ENCODE measurements at regions not wholly inside any gene's neighbourhood (a gene's known extent, or its start where the extent isn't known, plus 50 kb on each side); places are given as distances from the start of the nearest gene placed in this dataset.

- Mint-ChIP-seq H3K9me3 (ENCODE audit: low read depth) (no peaks in the 10 kb centered on the region), H3K4me1 (peaks cover 11% of the 10 kb centered on the region), H3K27ac (no peak overlapping the region), H3K36me3 (no peaks in the 10 kb centered on the region), H3K27me3 (peaks cover 5% of the 10 kb centered on the region), H3K4me3 (no peak overlapping the region)
- CTCF ChIA-PET = no interaction called here
- ATAC-seq = no peak
- peak; percentile 25 for DNase-seq
Measured at GRCh38 chr11:10627816-10628215, 59.4 kb upstream of the LYVE1 start.

- peak; percentile 22 for DNase-seq
- no peak overlapping the region for H3K4me3 Mint-ChIP-seq
- peaks cover 5% of the 10 kb centered on the region for H3K27me3 Mint-ChIP-seq
- CTCF ChIA-PET = no interaction called here
- no peak for ATAC-seq
- H3K4me1 Mint-ChIP-seq = peaks cover 11% of the 10 kb centered on the region
- no peaks in the 10 kb centered on the region for H3K9me3 Mint-ChIP-seq (ENCODE audit: low read depth)
- H3K36me3 Mint-ChIP-seq = no peaks in the 10 kb centered on the region
- no peak overlapping the region for H3K27ac Mint-ChIP-seq
Measured at GRCh38 chr11:10627291-10627690, 58.8 kb upstream of the LYVE1 start.

- no peaks in the 10 kb centered on the region for H3K36me3 Mint-ChIP-seq
- H3K27ac Mint-ChIP-seq = no peak overlapping the region
- peaks cover 11% of the 10 kb centered on the region for H3K4me1 Mint-ChIP-seq
- no peaks in the 10 kb centered on the region for H3K9me3 Mint-ChIP-seq (ENCODE audit: low read depth)
- DNase-seq (peak; percentile 27), ATAC-seq (no peak)
- peaks cover 5% of the 10 kb centered on the region for H3K27me3 Mint-ChIP-seq
- CTCF ChIA-PET = interaction anchor here (0.7 to 1.4 kb wide), 5 partner anchors 21 to 85 kb away, joined by 3 read pairs; partner anchors contain the start of gene RNF141
- H3K4me3 Mint-ChIP-seq = no peak overlapping the region
Measured at GRCh38 chr11:10625982-10626311, 57.5 kb upstream of the LYVE1 start.

GRCh38 chr11:10625281-10625981 is 57.0 kb upstream of the LYVE1 start:
- Mint-ChIP-seq H3K4me1 (peaks cover 11% of the 10 kb centered on the region), H3K27ac (no peak overlapping the region), H3K36me3 (no peaks in the 10 kb centered on the region), H3K4me3 (no peak overlapping the region), H3K9me3 (ENCODE audit: low read depth) (no peaks in the 10 kb centered on the region), H3K27me3 (peaks cover 3% of the 10 kb centered on the region)
- CTCF ChIA-PET = interaction anchor here (0.7 to 1.4 kb wide), 5 partner anchors 22 to 84 kb away, joined by 3 read pairs; partner anchors contain the start of gene RNF141
- ATAC-seq (no peak), DNase-seq (peak; percentile 36)

- H3K9me3 Mint-ChIP-seq (ENCODE audit: low read depth) = no peaks in the 10 kb centered on the region
- no peaks in the 10 kb centered on the region for H3K27me3 Mint-ChIP-seq
- H3K4me1 Mint-ChIP-seq = peaks cover 11% of the 10 kb centered on the region
- H3K4me3 Mint-ChIP-seq = no peak overlapping the region
- DNase-seq = peak; percentile 39
- CTCF ChIA-PET = interaction anchor here (0.9 to 2.4 kb wide), 4 partner anchors 10 to 78 kb away, joined by 3 to 7 read pairs (median 3); no protein-coding TSS in a partner anchor
- no peak for ATAC-seq
- H3K27ac Mint-ChIP-seq = peak overlapping the region; percentile 55
- H3K36me3 Mint-ChIP-seq = no peaks in the 10 kb centered on the region
Measured at GRCh38 chr11:10623797-10624761, 55.6 kb upstream of the LYVE1 start.

- H3K9me3 Mint-ChIP-seq (ENCODE audit: low read depth) = no peaks in the 10 kb centered on the region
- H3K4me1 Mint-ChIP-seq = peaks cover 11% of the 10 kb centered on the region
- CTCF ChIA-PET = interaction anchor here (0.9 to 2.4 kb wide), 3 partner anchors 31 to 217 kb away, joined by 3 to 7 read pairs (median 4); no protein-coding TSS in a partner anchor
- no peaks in the 10 kb centered on the region for H3K36me3 Mint-ChIP-seq
- H3K27ac Mint-ChIP-seq = peak overlapping the region; percentile 55
- H3K27me3 Mint-ChIP-seq = no peaks in the 10 kb centered on the region
- DNase-seq = peak; percentile 33
- no peak for ATAC-seq
- H3K4me3 Mint-ChIP-seq = no peak overlapping the region
Measured at GRCh38 chr11:10622957-10623791, 54.7 kb upstream of the LYVE1 start.

- Mint-ChIP-seq H3K4me1 (peaks cover 11% of the 10 kb centered on the region), H3K9me3 (ENCODE audit: low read depth) (no peaks in the 10 kb centered on the region), H3K4me3 (no peak overlapping the region), H3K27me3 (no peaks in the 10 kb centered on the region), H3K27ac (no peak overlapping the region), H3K36me3 (no peaks in the 10 kb centered on the region)
- CTCF ChIA-PET = interaction anchor here (1.4 to 2.4 kb wide), 2 partner anchors 32 to 208 kb away, joined by 3 to 7 read pairs; no protein-coding TSS in a partner anchor
- no peak for ATAC-seq
- peak; percentile 22 for DNase-seq
Measured at GRCh38 chr11:10622108-10622507, 53.6 kb upstream of the LYVE1 start.

GRCh38 chr11:10619131-10619680 is 50.7 kb upstream of the LYVE1 start:
- ATAC-seq (no peak), DNase-seq (no peak)
- peaks cover 2% of the 10 kb centered on the region for H3K27me3 Mint-ChIP-seq
- CTCF ChIA-PET = interaction anchor here (1.5 kb wide), 1 partner anchor 78 kb away, joined by 3 read pairs; the partner anchor contains the start of gene RNF141
- no peak overlapping the region for H3K4me3 Mint-ChIP-seq
- H3K36me3 Mint-ChIP-seq = no peaks in the 10 kb centered on the region
- peaks cover 11% of the 10 kb centered on the region for H3K4me1 Mint-ChIP-seq
- H3K9me3 Mint-ChIP-seq (ENCODE audit: low read depth) = no peaks in the 10 kb centered on the region
- no peak overlapping the region for H3K27ac Mint-ChIP-seq

- peak; percentile 23 for DNase-seq
- CTCF ChIA-PET = no interaction called here
- Mint-ChIP-seq H3K9me3 (ENCODE audit: low read depth) (no peaks in the 10 kb centered on the region), H3K27ac (no peak overlapping the region), H3K4me3 (no peak overlapping the region), H3K36me3 (no peaks in the 10 kb centered on the region), H3K4me1 (peaks cover 6% of the 10 kb centered on the region), H3K27me3 (peaks cover 9% of the 10 kb centered on the region)
- no peak for ATAC-seq
Measured at GRCh38 chr11:10618490-10618889, 50.0 kb upstream of the LYVE1 start.
